ENCODE measurements at regions not wholly inside any gene's neighbourhood (a gene's known extent, or its start where the extent isn't known, plus 50 kb on each side); places are given as distances from the start of the nearest gene placed in this dataset.

DNA sequence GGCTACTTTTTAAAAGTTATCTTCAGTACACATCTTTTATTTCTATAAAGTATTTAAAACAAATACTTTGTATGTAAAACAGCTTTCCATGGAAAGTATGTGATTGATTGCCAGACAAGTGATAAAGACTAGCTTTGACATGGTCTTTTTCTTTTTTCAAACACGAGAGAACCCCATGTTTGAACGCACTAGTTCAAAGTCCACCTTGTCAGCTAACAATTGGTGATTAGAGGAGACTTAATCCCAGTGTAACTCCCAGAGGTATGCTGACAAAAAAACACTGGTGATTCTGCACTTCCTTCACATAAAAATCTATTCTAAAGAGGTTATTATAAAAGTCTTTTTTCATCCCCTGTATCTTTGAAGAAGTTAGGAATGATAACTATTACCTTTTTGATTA lies 438.1 kb downstream of the GJA1 start:
- TF ChIP-seq EP300 (IDR thresholded peaks at IDR 0.05) (no peak), POLR2A (IDR thresholded peaks at IDR 0.05) (no peak)
- TF ChIP-seq, protein P1, sequence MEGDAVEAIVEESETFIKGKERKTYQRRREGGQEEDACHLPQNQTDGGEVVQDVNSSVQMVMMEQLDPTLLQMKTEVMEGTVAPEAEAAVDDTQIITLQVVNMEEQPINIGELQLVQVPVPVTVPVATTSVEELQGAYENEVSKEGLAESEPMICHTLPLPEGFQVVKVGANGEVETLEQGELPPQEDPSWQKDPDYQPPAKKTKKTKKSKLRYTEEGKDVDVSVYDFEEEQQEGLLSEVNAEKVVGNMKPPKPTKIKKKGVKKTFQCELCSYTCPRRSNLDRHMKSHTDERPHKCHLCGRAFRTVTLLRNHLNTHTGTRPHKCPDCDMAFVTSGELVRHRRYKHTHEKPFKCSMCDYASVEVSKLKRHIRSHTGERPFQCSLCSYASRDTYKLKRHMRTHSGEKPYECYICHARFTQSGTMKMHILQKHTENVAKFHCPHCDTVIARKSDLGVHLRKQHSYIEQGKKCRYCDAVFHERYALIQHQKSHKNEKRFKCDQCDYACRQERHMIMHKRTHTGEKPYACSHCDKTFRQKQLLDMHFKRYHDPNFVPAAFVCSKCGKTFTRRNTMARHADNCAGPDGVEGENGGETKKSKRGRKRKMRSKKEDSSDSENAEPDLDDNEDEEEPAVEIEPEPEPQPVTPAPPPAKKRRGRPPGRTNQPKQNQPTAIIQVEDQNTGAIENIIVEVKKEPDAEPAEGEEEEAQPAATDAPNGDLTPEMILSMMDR (IDR thresholded peaks at IDR 0.05) = no peak
- Histone ChIP-seq H3K4me3 (no peak overlapping the region), H3K9me3 (no peaks in the 10 kb centered on the region), H3K27ac (no peak overlapping the region), H3K4me1 (no peaks in the 10 kb centered on the region), H3K36me3 (no peaks in the 10 kb centered on the region), H3K27me3 (no peaks in the 10 kb centered on the region)
- 47 to 65% methylated on average over 2 of the region's 2 CpGs for WGBS, 2 donors
- no peak for DNase-seq (ENCODE audit: low spot score in 2 of 2)

DNA sequence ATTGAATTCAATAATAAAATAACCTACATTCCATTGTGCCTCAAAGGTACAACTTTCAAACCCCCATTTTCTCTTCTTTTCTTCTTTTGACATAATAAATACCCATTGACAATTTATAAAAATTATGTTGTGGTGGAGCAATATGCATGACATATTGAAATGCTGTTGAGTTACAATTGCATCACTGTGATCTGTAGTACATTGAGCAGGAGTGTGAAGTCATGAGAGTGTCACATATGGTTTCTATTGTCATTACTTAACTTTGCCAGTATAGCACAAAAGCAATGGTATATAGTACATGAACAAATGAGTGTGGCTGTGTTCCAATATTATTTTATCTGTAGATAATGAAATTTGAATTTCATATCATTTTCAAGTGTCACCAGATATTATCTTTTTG lies 441.3 kb downstream of the GJA1 start:
- Histone ChIP-seq H3K4me3 (no peak overlapping the region), H3K4me1 (no peaks in the 10 kb centered on the region), H3K36me3 (no peaks in the 10 kb centered on the region), H3K9me3 (no peaks in the 10 kb centered on the region), H3K27ac (no peak overlapping the region), H3K27me3 (no peaks in the 10 kb centered on the region)
- TF ChIP-seq POLR2A (IDR thresholded peaks at IDR 0.05) (no peak), EP300 (IDR thresholded peaks at IDR 0.05) (no peak)
- TF ChIP-seq, protein P1 (IDR thresholded peaks at IDR 0.05) = no peak
- no peak for DNase-seq (ENCODE audit: low spot score in 2 of 2)

DNA sequence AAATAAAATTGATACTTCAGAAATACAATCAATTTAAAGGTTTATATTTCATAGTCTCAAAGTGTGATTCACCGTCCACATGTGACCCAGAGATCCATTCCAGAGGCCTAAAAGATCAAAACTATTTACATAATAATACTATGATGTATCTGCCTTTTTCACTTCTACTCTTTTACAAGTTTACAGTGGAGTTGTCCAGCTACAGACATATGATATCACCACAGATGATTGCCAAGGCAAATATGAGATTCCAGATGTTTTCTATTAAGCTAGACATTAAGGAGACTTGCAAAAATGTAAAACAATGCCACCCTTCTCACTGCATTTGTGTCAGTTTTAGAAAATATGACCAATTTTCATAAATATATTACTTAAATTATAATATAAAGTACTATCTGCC lies 443.7 kb downstream of the GJA1 start:
- Histone ChIP-seq H3K4me3 (no peak overlapping the region), H3K27ac (no peak overlapping the region), H3K4me1 (peaks cover 0 to 19% (median 2%) of the 10 kb centered on the region in 4 donors), H3K9me3 (no peaks in the 10 kb centered on the region), H3K27me3 (no peaks in the 10 kb centered on the region), H3K36me3 (no peaks in the 10 kb centered on the region)
- TF ChIP-seq EP300 (IDR thresholded peaks at IDR 0.05) (no peak), POLR2A (IDR thresholded peaks at IDR 0.05) (no peak)
- TF ChIP-seq, protein P1 (IDR thresholded peaks at IDR 0.05) = no peak
- 56 to 57% methylated on average over 1 of the region's 1 CpG for WGBS, 2 donors
- no peak for DNase-seq (ENCODE audit: low spot score in 2 of 2)

DNA sequence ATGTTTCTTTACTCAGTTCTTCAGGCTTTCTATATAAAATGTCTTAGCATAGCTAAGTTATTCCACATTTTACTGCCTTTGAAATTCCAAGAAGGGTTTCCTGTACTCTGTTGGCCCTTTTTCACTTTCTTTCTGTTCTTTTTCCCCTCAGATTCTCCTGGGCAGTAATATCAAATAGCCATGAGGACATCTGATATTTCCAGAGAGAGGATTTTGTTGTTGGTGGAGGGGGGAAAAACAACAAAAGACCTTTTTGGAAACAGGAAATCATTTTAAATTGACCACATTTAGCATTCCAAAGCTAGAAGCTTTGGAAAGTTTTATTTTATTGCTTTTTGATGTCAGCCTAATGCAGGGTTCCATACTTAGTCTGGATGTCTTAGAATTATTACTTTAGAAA lies 445.4 kb downstream of the GJA1 start:
- no peak for DNase-seq (ENCODE audit: low spot score in 2 of 2)
- H3K4me3 ChIP-seq = no peak overlapping the region
- TF ChIP-seq POLR2A (IDR thresholded peaks at IDR 0.05) = no peak
- TF ChIP-seq, protein P1 (IDR thresholded peaks at IDR 0.05) = no peak
- no peak for TF ChIP-seq EP300 (IDR thresholded peaks at IDR 0.05)
- no peak overlapping the region for H3K27ac ChIP-seq
- no peaks in the 10 kb centered on the region for H3K36me3 ChIP-seq
- H3K4me1 ChIP-seq = peaks cover 0 to 23% (median 3%) of the 10 kb centered on the region in 4 donors
- H3K27me3 ChIP-seq = no peaks in the 10 kb centered on the region
- no peaks in the 10 kb centered on the region for H3K9me3 ChIP-seq

DNA sequence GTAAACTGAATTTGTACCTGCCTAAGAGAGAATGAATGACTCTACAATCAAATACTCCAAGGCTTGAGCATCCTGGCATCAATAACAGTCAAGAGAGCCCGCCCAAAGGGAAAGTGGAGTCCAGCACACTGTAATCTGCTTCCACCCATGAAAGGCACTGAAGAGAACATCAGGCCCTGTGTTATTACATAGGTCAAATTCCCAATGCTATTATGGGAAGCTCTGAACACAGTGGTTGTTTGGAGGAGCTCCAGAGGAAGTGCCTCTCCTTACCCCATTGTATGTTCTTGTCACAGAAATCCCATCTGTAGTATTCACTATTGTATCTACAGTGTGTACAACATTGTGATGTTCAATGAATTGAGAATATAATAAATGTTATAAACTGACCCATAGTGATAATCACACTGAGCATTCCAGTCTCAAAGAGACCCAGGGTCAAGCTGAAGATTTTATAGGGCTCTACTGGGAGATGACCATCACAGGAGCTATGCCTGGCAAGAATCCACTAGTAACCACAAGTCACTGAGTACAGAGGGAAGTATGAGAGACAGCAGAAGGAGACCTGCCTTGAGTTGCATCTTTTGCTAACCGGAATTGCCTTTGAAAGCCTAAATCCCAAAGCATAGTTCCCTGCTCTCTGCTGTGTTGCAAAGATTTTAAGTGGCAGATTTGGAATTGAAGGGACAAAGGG lies 446.7 kb downstream of the GJA1 start:
- Histone ChIP-seq H3K27ac (peak overlapping the region in 1 of 4 donors; percentile 42), H3K4me1 (peaks cover 0 to 23% (median 3%) of the 10 kb centered on the region in 4 donors), H3K27me3 (no peaks in the 10 kb centered on the region), H3K4me3 (no peak overlapping the region), H3K36me3 (no peaks in the 10 kb centered on the region), H3K9me3 (no peaks in the 10 kb centered on the region)
- DNase-seq (ENCODE audit: low spot score in 2 of 2) = no peak
- 59 to 62% methylated on average over 2 of the region's 2 CpGs for WGBS, 2 donors
- TF ChIP-seq EP300 (IDR thresholded peaks at IDR 0.05) (no peak), POLR2A (IDR thresholded peaks at IDR 0.05) (no peak)

All from tibial nerve (tissue), 4 donors.